HG03521 (cell line): ENCODE measurements at regions not wholly inside any gene's neighbourhood (a gene's known extent, or its start where the extent isn't known, plus 50 kb on each side); places are given as distances from the start of the nearest gene placed in this dataset.

ENCODE experiments used
- ATAC-seq: cut with Tn5 transposase; IDR thresholded peaks from one replicate; pipeline ENCODE4 v1.9.1; 2021; ENCODE audit warnings: mild to moderate bottlenecking, moderate library complexity; ENCODE audit not compliant: unreplicated experiment

DNA sequence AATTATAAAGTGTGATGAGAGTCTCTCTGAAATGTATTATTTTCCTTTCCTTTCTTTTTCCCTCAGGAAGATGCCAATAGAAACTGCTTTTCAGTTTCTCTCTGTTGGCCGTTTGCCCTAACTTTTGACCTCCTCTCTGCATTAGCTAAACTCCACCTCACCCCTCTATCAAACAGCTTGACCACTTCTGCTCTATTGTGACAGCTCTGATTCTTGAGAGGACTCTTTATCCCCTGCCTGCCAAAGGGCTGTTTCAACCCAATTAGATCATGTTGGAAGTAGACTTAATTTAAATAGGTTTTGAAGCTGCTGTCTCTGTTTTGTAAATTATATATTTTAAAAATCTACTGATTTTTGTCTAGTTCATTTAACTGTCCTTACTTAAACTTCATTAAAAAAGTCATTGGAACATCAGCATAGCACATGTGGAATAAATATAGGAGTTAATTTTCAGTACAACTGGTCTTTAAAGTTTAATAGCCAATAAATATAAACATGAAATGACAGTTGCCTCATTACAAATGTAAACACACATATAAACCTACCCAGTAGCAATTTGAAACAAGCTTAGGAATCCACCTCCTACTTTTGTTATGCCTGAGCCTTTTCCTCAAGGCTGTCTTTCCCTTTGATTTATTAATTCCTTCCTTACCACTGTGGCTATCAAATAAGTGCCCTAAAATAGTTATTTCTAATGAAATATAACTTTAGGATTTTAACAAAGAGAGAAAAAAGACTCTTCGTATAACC, 152.0 kb downstream of the CHRM3 start:
- no peak for ATAC-seq

GRCh38 chr1:239539051-239539450, 152.7 kb downstream of the CHRM3 start:
- ATAC-seq, result no peak

DNA sequence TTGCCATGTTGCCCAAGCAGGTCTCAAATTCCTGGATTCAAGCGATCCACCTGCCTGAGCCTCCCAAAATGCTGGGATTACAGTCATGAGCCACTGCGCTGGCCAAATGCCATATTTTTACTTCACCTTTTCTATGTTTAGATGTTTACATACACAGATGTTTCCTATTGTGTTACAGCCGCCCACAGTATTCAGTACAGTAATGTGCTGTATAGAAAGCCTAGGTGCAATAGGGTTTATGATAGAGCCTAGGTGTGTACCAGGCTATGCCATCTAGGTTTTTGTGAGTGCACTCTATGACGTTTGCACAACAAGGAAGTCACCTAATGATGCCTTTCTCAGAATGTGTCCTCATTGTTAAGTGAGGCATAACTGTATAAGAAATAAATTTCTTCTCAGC, 153.4 kb downstream of the CHRM3 start:
- no peak for ATAC-seq

DNA sequence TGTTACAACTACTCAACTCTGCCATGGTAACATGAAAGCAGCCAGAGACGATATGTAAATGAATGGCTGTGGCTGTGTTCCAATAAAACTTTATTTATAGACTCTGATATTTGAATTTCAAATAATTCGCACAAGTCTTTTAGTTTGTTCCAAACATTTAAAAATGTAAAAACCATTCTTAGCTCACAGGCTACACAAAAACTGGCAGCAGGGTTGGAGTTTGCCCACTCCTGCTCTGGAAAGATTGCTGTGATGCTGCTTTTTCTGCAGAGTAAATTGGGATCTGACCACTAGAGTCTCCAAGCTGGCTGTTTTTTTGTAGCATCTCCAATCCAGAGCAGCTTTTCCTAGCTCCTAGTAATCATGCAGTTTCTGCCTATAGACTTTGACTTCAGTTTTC, 157.5 kb downstream of the CHRM3 start:
- no peak for ATAC-seq

- no peak for ATAC-seq
Observed at GRCh38 chr1:239545466-239545865, 159.1 kb downstream of the CHRM3 start.

- ATAC-seq, result no peak
Observed at GRCh38 chr1:239547987-239548386, 161.6 kb downstream of the CHRM3 start.

DNA sequence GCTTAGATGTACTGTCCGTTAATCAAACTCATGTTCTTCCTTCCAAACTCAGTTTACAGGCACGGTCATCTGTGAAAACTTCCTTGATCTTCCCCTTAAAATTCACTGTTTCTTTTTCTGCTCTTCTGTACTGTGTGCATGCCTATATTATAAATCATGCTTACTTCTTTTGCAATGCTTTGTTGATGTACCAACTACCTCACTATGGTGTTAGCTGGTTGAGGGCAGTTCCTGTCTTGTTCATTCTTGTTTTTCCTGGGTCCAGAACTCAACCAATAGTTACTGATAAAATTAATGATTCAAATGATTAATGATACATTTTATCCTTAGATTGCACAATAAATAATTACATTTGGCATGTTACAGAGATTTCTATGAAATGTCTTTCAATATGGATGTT, 163.8 kb downstream of the CHRM3 start:
- ATAC-seq, result no peak

DNA sequence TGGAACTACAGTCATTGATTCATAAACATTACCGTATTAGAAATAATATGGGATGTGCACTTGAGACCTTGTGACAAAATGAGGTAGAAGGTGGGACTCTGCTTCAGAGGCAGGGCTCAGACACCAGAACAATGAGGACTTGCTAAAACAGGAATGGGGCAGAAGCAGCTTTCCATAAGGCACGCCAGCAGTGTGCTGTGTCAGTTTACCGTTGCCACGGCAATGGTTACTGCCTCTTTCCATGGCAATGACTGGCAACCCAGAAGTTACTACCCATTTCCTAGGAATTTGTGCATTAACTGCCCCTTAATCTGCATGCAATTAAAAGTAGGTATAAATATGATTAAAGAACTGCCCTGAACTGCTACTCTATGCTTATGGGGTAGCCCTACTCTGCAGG, 169.0 kb downstream of the CHRM3 start:
- no peak for ATAC-seq

GRCh38 chr1:239558559-239558958, 172.2 kb downstream of the CHRM3 start:
- no peak for ATAC-seq

DNA sequence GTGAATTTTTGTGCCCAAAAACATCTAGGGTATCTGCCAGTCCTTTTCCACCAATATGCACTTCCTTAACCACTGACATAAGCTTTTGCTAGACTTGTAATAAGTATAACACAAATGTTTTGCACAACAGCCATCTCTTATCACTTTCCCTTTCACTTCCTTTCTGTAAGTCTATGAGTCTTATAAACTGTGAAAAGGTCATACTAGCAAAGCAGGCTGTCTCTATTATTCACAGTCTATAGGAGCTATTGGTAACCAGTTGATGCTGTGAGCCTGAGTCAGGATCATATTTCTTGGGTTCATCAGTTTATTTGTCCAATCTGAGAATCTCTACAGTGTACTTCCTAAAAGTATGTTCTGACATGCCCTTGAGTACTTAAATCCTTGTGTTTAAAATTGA, 172.6 kb downstream of the CHRM3 start:
- ATAC-seq, result no peak

DNA sequence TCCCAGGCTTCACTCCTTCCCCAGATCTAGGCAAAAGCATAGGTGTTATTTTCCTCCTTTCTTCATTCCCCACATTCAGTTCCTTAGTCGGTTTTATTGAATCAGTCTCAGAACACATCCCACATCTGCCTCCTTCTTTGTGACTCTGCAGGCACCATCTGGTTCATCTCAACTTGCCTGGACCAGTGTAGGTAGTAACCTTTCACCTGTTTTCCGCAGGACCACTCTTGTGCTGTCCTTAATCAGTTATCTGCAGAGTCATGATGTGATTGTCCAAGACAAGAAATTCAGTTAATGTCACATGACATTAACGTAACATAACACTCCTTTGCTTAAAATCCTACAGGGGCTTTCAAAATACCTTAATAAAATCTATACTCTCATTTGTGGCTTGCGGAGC, 174.6 kb downstream of the CHRM3 start:
- no peak for ATAC-seq

GRCh38 chr1:239562095-239562494, 175.7 kb downstream of the CHRM3 start:
- no peak for ATAC-seq

GRCh38 chr1:239563681-239564080, 177.3 kb downstream of the CHRM3 start:
- no peak for ATAC-seq

- no peak for ATAC-seq
Observed at GRCh38 chr1:239566074-239566473, 179.7 kb downstream of the CHRM3 start.

- no peak for ATAC-seq
Observed at GRCh38 chr1:239570878-239571277, 184.5 kb downstream of the CHRM3 start.

DNA sequence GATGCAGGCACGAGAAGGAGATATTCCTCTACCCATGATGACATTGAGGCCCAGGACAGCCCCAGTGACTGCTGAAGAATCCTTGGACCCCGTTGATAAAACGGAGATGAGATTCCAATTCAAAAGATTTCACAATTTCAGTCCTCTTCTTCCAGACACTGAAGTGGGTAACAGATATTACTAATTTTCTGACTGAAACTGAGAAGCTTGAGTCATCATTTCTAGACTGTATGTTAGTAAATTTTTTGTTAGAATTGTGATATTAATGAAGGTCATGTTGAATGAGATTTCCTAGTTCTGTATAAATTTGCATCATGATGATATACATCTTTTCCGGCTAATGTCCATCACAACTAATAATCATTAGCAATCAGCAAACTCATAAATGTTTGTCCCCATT, 185.8 kb downstream of the CHRM3 start:
- ATAC-seq, result no peak

DNA sequence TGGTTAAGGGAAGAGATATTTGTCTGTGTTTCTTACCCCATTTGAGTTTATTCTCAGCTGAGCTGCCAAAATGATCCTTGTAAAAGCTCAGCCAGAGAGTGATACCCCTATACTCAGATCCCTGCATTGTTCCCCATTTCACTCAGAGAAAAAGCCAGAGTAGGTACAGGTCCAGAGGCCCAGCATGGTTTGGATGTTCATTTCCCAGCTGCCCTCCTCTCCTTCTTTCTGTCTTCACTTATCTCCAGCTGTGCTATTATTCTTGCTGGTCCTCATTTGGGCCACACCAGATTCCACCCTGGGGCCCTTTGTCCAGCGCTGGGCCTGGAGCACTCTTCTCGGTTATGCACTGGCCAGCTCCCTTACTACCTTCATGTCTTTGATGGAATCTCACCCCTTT, 187.7 kb downstream of the CHRM3 start:
- no peak for ATAC-seq

- no peak for ATAC-seq
Observed at GRCh38 chr1:239575113-239575512, 188.7 kb downstream of the CHRM3 start.

- ATAC-seq, result no peak
Observed at GRCh38 chr1:239583536-239583935, 197.2 kb downstream of the CHRM3 start.

GRCh38 chr1:239586128-239586527, 199.8 kb downstream of the CHRM3 start:
- no peak for ATAC-seq

DNA sequence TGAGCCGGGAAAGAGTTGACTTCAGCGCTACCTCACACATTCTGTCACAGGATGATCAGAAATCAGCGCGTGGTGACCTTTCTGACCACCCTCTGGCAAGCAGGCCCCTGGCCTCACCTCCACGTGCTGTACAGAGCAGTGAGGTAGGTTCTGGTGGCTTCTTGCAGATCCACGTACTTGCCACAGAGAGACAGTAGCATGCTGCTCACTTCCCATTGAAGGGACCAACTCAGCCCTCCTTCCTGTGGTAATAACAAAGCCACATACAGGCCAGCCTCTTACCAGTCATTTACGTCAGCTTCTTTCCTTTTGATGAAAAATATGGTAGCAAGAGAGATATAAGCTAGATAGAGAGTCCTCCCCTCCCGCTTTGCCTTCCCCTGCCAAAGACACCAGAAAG, 200.7 kb downstream of the CHRM3 start:
- ATAC-seq, result no peak

- ATAC-seq, result no peak
Observed at GRCh38 chr1:239587574-239588369, 201.4 kb downstream of the CHRM3 start.
